ENCODE measurements at regions not wholly inside any gene's neighbourhood (a gene's known extent, or its start where the extent isn't known, plus 50 kb on each side); places are given as distances from the start of the nearest gene placed in this dataset.

DNA sequence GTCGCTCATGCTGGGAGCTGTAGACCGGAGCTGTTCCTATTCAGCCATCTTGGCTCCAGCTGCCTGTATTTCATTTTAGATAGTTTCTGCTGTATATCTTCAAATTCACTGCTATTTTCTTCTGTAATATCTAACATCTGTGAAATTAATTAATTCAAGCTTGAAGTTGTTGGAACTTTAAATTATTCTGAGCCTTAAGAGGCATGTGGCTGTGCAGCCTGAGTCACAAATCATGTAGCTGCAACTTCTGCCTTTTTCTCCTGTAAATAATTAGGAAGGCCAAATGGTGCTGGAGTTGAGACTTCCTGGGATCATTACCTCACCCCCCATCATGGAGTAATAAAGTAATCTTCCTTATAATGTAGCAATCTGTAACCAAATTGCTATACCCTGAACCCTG is 183.3 kb upstream of the PCSK5 start:
- H3K27me3 Mint-ChIP-seq (ENCODE audit: low read depth, poor library complexity) = no peaks in the 10 kb centered on the region
- DNase-seq = no peak
- peaks cover 5% of the 10 kb centered on the region for H3K36me3 Mint-ChIP-seq (ENCODE audit: low read depth)

GRCh38 chr9:75709698-75710097 is 180.8 kb upstream of the PCSK5 start:
- no peak for DNase-seq
- Mint-ChIP-seq H3K4me3 (no peak overlapping the region), H3K27ac (no peak overlapping the region), H3K36me3 (ENCODE audit: low read depth) (no peaks in the 10 kb centered on the region), H3K27me3 (ENCODE audit: low read depth, poor library complexity) (no peaks in the 10 kb centered on the region), H3K4me1 (peaks cover 2% of the 10 kb centered on the region), H3K9me3 (peaks cover 29% of the 10 kb centered on the region)
- TF ChIP-seq CTCF (IDR thresholded peaks at IDR 0.05) = no peak

More for the DNA sequence above, 183.3 kb upstream of the PCSK5 start:
- no peaks in the 10 kb centered on the region for H3K4me1 Mint-ChIP-seq
- TF ChIP-seq CTCF (IDR thresholded peaks at IDR 0.05) = no peak
- no peak overlapping the region for H3K4me3 Mint-ChIP-seq
- H3K9me3 Mint-ChIP-seq = peaks cover 45% of the 10 kb centered on the region
- no peak overlapping the region for H3K27ac Mint-ChIP-seq

- DNase-seq = no peak
- no peak for TF ChIP-seq CTCF (IDR thresholded peaks at IDR 0.05)
- no peak overlapping the region for H3K27ac Mint-ChIP-seq
- H3K9me3 Mint-ChIP-seq = peaks cover 5% of the 10 kb centered on the region
- peaks cover 12% of the 10 kb centered on the region for H3K4me1 Mint-ChIP-seq
- H3K4me3 Mint-ChIP-seq = no peak overlapping the region
- no peaks in the 10 kb centered on the region for H3K36me3 Mint-ChIP-seq (ENCODE audit: low read depth)
- H3K27me3 Mint-ChIP-seq (ENCODE audit: low read depth, poor library complexity) = no peaks in the 10 kb centered on the region
These were observed 177.8 kb upstream of the PCSK5 start for GRCh38 chr9:75712700-75713099.

- H3K4me1 Mint-ChIP-seq = peaks cover 16% of the 10 kb centered on the region
- no peak overlapping the region for H3K4me3 Mint-ChIP-seq
- DNase-seq = no peak
- no peaks in the 10 kb centered on the region for H3K36me3 Mint-ChIP-seq (ENCODE audit: low read depth)
- H3K9me3 Mint-ChIP-seq = no peaks in the 10 kb centered on the region
- no peak for TF ChIP-seq CTCF (IDR thresholded peaks at IDR 0.05)
- no peaks in the 10 kb centered on the region for H3K27me3 Mint-ChIP-seq (ENCODE audit: low read depth, poor library complexity)
- no peak overlapping the region for H3K27ac Mint-ChIP-seq
These were observed 177.1 kb upstream of the PCSK5 start for GRCh38 chr9:75713335-75713734.

DNA sequence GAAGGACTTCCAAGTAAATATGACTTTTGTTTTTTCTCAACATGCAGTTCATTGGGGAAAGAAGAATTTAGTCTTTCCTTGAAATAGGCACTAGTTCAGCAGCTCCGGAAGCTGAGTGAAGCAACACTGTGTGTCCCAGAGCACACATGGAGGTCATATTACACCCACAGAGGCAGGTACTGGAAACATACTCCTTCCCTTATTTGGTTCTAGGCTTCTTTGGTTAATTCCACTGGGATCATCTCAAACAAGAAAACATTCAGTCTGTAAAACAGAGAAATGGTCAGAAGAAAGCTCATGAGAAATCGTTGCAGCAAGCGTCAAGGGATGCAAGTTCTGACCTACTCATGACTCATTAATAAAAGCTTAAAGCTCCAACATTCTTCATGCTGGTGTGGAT is 175.1 kb upstream of the PCSK5 start:
- DNase-seq = no peak
- no peak overlapping the region for H3K4me3 Mint-ChIP-seq
- peaks cover 9% of the 10 kb centered on the region for H3K9me3 Mint-ChIP-seq
- no peak overlapping the region for H3K27ac Mint-ChIP-seq
- no peak for TF ChIP-seq CTCF (IDR thresholded peaks at IDR 0.05)
- peaks cover 7% of the 10 kb centered on the region for H3K36me3 Mint-ChIP-seq (ENCODE audit: low read depth)
- H3K4me1 Mint-ChIP-seq = peaks cover 28% of the 10 kb centered on the region
- no peaks in the 10 kb centered on the region for H3K27me3 Mint-ChIP-seq (ENCODE audit: low read depth, poor library complexity)

DNA sequence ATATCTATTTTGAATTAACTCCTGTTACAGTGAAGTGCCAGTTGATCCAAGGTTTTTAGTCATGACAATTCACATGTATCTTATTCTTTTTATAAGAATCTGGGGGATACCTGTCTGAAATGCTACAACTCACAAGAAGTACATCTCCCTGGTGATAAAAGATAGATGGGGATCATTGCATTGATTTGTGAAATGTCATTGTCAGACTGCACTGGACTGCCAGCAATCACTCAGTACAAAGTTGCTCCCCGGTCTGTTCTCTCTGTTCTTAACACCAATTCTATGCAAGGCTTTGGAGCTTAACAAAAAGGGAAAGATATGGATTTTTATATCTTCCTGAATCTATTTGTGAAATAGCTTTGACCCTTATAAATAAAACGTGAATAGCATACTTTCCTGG is 171.8 kb upstream of the PCSK5 start:
- peaks cover 20% of the 10 kb centered on the region for H3K9me3 Mint-ChIP-seq
- no peak for DNase-seq
- no peak for TF ChIP-seq CTCF (IDR thresholded peaks at IDR 0.05)
- no peak overlapping the region for H3K27ac Mint-ChIP-seq
- H3K36me3 Mint-ChIP-seq (ENCODE audit: low read depth) = peaks cover 13% of the 10 kb centered on the region
- H3K4me1 Mint-ChIP-seq = peaks cover 28% of the 10 kb centered on the region
- no peaks in the 10 kb centered on the region for H3K27me3 Mint-ChIP-seq (ENCODE audit: low read depth, poor library complexity)
- H3K4me3 Mint-ChIP-seq = no peak overlapping the region

Measured in nephron progenitor cell (in vitro differentiated cells).